ENCODE measurements at regions not wholly inside any gene's neighbourhood (a gene's known extent, or its start where the extent isn't known, plus 50 kb on each side); places are given as distances from the start of the nearest gene placed in this dataset.

DNA sequence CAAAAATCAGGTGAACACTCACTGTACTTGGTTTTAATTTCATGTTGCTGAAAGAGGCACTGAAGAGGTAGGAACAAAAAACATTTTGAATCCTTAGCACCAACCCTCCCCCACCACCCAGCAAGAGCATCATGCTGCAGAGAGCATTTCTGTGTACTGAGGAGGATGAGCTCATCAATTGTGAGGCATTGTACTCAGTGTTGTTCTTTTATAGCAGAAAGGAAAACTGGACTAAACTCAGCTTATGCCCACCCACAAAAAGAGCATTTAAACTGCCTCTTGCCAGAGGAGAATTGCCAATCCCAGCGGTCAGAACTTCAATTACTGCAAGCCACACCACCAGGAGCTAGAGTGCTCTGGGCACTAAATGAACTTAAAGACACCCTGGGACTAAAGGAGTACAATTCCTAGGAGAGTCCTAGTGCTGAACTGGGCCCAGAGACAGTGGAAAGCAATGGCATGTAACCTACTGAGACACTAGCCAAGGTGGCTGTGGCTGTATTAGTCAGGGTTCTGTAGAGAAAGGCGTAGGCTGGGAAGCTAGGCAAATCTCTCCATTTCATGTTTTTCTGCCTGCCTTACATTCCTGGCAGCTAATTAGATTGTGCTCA is 280.7 kb upstream of the KLHL4 start:
- intact Hi-C loops (cut with micrococcal nuclease) = no loop called here
- POLR2A ChIA-PET = no interaction called here
- Mint-ChIP-seq H3K36me3 (no peaks in the 10 kb centered on the region), H3K27ac (no peak overlapping the region), H3K27me3 (no peaks in the 10 kb centered on the region), H3K9me3 (no peaks in the 10 kb centered on the region), H3K4me3 (no peak overlapping the region), H3K4me1 (ENCODE audit: low read depth) (no peaks in the 10 kb centered on the region)
- DNase-seq = no peak
- CTCF ChIA-PET = no interaction called here

DNA sequence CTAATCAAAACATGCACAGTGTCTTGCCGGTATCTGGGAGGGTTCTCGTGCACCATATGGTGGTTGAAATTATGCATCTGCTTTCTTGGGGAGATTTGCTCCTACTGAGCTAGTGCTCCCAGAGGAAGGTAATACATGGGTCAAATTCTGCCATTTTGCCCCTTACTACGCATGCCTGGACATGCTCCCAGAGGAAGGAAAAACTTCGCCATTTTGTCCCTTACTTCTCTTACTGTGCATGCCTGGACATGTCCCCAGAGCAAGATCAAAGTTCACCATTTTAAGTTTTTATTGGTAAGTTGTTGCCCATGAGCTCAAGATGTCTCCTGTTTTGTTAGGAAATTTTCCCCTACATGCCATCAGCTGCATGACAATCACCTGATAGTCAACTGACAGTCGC is 252.1 kb upstream of the KLHL4 start:
- POLR2A ChIA-PET = no interaction called here
- H3K27ac Mint-ChIP-seq = no peak overlapping the region
- intact Hi-C loops (cut with micrococcal nuclease) = no loop called here
- CTCF ChIA-PET = no interaction called here
- H3K9me3 Mint-ChIP-seq = no peaks in the 10 kb centered on the region
- H3K4me1 Mint-ChIP-seq (ENCODE audit: low read depth) = no peaks in the 10 kb centered on the region
- H3K27me3 Mint-ChIP-seq = no peaks in the 10 kb centered on the region
- DNase-seq = no peak
- H3K4me3 Mint-ChIP-seq = no peak overlapping the region
- no peaks in the 10 kb centered on the region for H3K36me3 Mint-ChIP-seq

DNA sequence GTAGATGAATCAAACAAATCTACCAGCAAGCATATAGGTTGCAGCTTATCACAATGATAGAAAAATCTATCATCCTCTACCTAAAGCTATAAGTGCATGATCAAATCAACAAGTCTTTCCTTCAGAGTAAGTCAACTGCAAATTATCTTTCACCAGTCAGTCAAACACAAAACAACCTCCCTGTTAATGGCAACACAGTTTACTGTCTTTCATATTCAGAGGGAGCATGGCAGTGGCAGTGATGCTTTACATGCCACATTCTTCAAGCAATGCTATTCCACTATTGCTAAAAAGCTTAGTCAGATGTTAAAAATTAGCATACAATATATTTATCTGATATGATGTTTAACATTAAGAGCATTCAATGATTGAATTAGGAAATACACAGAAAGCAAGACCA is 245.1 kb upstream of the KLHL4 start:
- Mint-ChIP-seq H3K4me1 (ENCODE audit: low read depth) (no peaks in the 10 kb centered on the region), H3K36me3 (no peaks in the 10 kb centered on the region), H3K4me3 (no peak overlapping the region), H3K9me3 (no peaks in the 10 kb centered on the region), H3K27me3 (no peaks in the 10 kb centered on the region), H3K27ac (no peak overlapping the region)
- intact Hi-C loops (cut with micrococcal nuclease) = no loop called here
- no peak for DNase-seq
- CTCF ChIA-PET = no interaction called here
- POLR2A ChIA-PET = no interaction called here

DNA sequence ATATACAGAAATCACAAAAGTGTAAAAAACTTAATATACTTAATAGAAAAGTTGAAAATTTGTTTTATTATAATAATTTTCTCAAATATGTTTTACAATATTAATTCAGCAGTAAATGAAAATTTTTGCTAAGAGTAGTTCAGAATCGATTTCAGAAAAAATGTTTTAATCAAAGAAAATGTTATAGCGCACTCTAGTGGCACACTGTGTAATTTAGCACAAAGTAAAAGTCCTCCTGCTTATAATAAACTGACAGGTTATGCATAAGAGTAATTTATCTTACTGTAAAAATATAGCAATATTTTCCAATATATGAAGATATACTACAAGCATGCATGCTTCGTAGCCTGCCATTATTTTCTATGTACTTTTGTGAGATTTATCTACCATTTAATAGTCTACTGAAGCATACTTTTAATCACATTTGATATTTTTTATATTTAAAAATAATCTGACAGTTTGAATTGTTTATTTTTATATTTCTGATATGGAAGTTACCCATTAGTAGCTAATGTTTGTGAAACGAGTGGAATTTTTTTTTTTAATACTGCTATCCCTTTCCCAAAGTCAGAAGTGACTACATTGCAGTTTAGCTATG is 217.9 kb upstream of the KLHL4 start:
- intact Hi-C loops (cut with micrococcal nuclease) = loop anchor here (10.0 kb wide), 1 partner anchor 1165 kb away; no protein-coding TSS in a partner anchor
- CTCF ChIA-PET = no interaction called here

DNA sequence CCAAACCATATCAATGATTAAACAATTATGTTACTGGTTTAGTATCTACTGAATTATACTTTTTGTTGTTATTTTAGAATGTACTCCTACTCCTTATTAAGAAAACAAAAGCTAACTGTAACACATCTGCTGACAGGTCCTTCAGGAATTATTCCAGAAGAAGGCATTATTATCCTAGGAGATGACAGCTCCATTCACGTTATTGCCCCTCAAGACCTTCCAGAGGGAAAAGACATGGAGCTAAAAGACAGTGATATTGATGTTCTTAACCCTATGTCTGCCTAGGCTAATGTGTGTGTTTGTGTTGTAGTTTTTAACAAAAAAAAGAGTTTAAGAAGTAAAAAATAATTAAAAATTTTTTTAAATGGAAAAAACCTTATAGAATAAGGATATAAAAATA is 206.8 kb upstream of the KLHL4 start:
- ChIA-PET CTCF (no interaction called here), POLR2A (no interaction called here)
- Mint-ChIP-seq H3K4me3 (no peak overlapping the region), H3K27me3 (no peaks in the 10 kb centered on the region), H3K27ac (no peak overlapping the region), H3K4me1 (ENCODE audit: low read depth) (no peaks in the 10 kb centered on the region), H3K36me3 (no peaks in the 10 kb centered on the region), H3K9me3 (no peaks in the 10 kb centered on the region)
- intact Hi-C loops (cut with micrococcal nuclease) = no loop called here
- DNase-seq = no peak

More for the DNA sequence above, 217.9 kb upstream of the KLHL4 start:
- POLR2A ChIA-PET = no interaction called here
- Mint-ChIP-seq H3K27me3 (no peaks in the 10 kb centered on the region), H3K4me3 (no peak overlapping the region), H3K36me3 (no peaks in the 10 kb centered on the region), H3K27ac (no peak overlapping the region), H3K4me1 (ENCODE audit: low read depth) (no peaks in the 10 kb centered on the region), H3K9me3 (no peaks in the 10 kb centered on the region)
- no peak for DNase-seq

DNA sequence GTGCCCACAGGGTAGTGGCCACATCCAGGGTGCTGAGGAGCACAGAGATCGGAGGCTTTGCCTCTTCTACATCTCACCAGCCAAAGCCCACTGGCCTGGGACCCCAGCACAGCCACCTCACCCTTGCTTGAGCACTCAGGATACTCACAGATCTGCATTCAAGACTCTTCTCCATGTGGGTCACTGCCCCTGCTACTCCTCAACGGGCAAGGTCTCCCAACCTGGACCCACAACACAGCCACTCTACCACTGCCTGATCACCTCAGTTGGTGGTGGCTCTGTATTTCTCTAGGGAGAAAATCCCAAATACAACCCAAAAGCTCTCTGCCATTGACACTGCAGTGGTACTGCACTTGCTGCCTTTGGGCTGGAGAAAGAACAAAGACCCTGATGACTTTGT is 190.3 kb upstream of the KLHL4 start:
- no peaks in the 10 kb centered on the region for H3K27me3 Mint-ChIP-seq
- H3K9me3 Mint-ChIP-seq = peaks cover 5% of the 10 kb centered on the region
- no peak overlapping the region for H3K27ac Mint-ChIP-seq
- H3K36me3 Mint-ChIP-seq = no peaks in the 10 kb centered on the region
- ChIA-PET POLR2A (no interaction called here), CTCF (no interaction called here)
- DNase-seq = no peak
- H3K4me3 Mint-ChIP-seq = no peak overlapping the region
- intact Hi-C loops (cut with micrococcal nuclease) = no loop called here
- no peaks in the 10 kb centered on the region for H3K4me1 Mint-ChIP-seq (ENCODE audit: low read depth)

DNA sequence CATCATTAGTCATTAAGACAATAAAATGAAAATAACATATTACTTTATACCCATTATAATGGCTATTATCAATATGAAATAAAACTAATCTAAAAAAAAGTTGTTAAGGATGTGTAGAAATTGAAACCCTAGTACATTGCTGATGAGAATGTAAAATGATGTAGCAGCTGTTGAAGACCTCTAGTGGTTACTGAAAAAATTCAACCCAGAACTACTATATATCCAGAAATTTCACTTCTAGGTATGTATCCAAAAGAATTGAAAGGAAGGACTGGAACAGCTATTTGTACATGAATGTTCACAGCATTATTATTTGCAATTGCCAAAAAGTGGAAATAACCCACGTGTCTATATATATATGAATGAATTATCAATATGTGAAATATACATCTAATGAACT is 180.3 kb upstream of the KLHL4 start:
- no peak for DNase-seq

DNA sequence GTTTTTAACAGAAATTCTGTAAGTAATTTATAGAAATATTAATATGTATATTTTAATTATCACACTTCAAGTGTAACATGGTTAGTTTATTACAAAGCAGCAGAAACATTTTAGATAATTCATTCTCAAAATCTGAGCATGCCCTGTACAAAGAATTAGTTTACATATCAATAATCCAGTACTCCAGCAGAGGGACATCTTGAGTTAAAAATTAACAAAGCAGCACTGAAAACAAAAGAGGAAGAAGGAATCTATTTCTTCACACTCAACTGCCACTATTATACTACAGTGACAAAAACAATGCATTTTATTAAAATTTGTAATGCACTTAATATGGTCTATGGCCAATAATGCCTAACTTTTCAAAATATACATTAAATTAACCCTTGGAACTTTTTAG is 179.1 kb upstream of the KLHL4 start:
- intact Hi-C loops (cut with micrococcal nuclease) = no loop called here
- POLR2A ChIA-PET = no interaction called here
- CTCF ChIA-PET = no interaction called here
- Mint-ChIP-seq H3K27me3 (no peaks in the 10 kb centered on the region), H3K4me3 (no peak overlapping the region), H3K4me1 (ENCODE audit: low read depth) (no peaks in the 10 kb centered on the region), H3K27ac (no peak overlapping the region), H3K9me3 (peaks cover 3% of the 10 kb centered on the region), H3K36me3 (no peaks in the 10 kb centered on the region)
- no peak for DNase-seq

More for the DNA sequence above, 180.3 kb upstream of the KLHL4 start:
- Mint-ChIP-seq H3K9me3 (peaks cover 3% of the 10 kb centered on the region), H3K27me3 (no peaks in the 10 kb centered on the region), H3K4me3 (no peak overlapping the region), H3K4me1 (ENCODE audit: low read depth) (no peaks in the 10 kb centered on the region), H3K27ac (no peak overlapping the region), H3K36me3 (no peaks in the 10 kb centered on the region)
- intact Hi-C loops (cut with micrococcal nuclease) = no loop called here
- POLR2A ChIA-PET = no interaction called here
- CTCF ChIA-PET = no interaction called here

DNA sequence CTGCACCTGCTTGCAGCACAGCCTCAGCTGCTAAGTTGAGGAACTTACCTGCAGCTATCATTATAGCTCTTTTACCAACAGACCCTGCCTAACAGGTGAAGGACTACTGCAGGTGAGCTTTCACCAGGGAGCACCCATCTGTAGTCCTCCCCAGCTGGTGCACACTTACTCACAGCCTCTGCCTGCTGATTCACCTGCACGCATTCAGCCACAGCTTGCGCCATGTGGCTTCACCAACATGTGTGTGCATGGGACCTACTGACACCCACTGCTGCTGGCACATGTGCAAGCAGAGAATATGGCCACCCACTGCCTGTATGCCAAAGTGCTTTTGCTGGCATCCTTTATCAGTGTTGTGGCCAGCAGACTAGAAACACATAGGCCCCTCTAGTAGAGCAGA is 146.7 kb upstream of the KLHL4 start:
- Mint-ChIP-seq H3K36me3 (no peaks in the 10 kb centered on the region), H3K27me3 (no peaks in the 10 kb centered on the region), H3K27ac (no peak overlapping the region), H3K9me3 (no peaks in the 10 kb centered on the region), H3K4me1 (ENCODE audit: low read depth) (no peaks in the 10 kb centered on the region), H3K4me3 (no peak overlapping the region)
- ChIA-PET CTCF (no interaction called here), POLR2A (no interaction called here)
- no peak for DNase-seq
- intact Hi-C loops (cut with micrococcal nuclease) = no loop called here

DNA sequence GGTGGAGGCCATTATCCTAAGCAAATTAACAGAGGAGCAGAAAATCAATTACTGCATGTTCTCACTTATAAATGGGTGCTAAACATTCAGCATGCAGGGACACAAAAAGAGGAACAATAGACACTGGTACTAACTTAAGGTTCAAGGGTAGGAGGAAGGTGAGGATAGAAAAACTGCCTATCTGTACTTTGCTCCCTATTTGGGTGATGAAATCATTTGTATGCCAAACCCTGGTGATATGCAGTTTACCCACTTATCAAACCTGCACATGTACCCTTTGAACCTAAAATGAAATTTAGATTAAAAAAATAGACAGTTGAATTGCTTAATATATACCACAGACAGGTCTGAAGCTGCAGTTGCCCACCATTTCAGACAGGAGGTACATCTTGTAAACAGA is 143.3 kb upstream of the KLHL4 start:
- ChIA-PET CTCF (no interaction called here), POLR2A (no interaction called here)
- no peak overlapping the region for H3K27ac Mint-ChIP-seq
- DNase-seq = no peak
- no peaks in the 10 kb centered on the region for H3K9me3 Mint-ChIP-seq
- no peaks in the 10 kb centered on the region for H3K4me1 Mint-ChIP-seq (ENCODE audit: low read depth)
- H3K36me3 Mint-ChIP-seq = no peaks in the 10 kb centered on the region
- no peaks in the 10 kb centered on the region for H3K27me3 Mint-ChIP-seq
- intact Hi-C loops (cut with micrococcal nuclease) = no loop called here
- no peak overlapping the region for H3K4me3 Mint-ChIP-seq

DNA sequence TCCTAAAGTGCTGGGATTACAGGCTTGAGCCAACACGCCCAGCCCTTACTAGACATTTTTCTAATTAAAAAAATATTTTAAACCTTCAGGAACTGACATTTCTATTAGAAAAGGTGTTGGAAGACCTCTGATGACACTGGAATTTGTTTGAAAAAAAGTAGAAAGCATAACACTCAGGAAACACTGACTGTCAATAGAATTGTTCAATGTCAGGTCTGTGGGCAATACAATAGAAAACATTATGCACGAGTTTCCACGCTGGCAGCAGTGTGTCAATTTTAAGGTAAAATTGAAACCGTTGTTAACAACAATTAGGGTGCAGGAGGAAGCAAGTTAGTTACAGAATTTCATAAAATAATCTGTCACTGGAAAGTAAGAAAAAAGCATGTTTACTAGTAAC is 140.7 kb upstream of the KLHL4 start:
- ChIA-PET POLR2A (no interaction called here), CTCF (no interaction called here)
- H3K4me1 Mint-ChIP-seq (ENCODE audit: low read depth) = no peaks in the 10 kb centered on the region
- no peak overlapping the region for H3K27ac Mint-ChIP-seq
- no peaks in the 10 kb centered on the region for H3K9me3 Mint-ChIP-seq
- H3K36me3 Mint-ChIP-seq = no peaks in the 10 kb centered on the region
- no peaks in the 10 kb centered on the region for H3K27me3 Mint-ChIP-seq
- intact Hi-C loops (cut with micrococcal nuclease) = no loop called here
- H3K4me3 Mint-ChIP-seq = no peak overlapping the region
- DNase-seq = no peak

DNA sequence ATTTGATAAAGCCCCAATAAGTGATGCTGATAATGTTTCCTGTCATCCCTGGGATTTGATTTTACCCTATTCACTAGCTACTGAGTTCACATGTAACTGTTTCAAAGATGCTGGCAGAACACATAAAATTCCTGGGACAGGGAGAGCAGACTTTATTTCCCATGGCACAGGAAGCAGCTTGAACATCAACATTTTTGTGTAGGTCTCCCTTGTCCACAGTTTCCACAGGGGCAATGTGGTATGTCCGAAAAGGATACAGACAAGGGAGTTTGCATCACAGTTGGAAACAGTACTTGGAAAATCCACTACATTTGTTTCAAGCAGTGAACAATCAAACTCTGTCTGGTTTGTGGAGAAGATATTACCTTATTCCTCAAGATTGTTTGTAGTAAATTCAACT is 129.2 kb upstream of the KLHL4 start:
- no peak for DNase-seq
- CTCF ChIA-PET = no interaction called here
- Mint-ChIP-seq H3K9me3 (peaks cover 2% of the 10 kb centered on the region), H3K36me3 (no peaks in the 10 kb centered on the region), H3K4me1 (ENCODE audit: low read depth) (no peaks in the 10 kb centered on the region), H3K4me3 (no peak overlapping the region), H3K27ac (no peak overlapping the region), H3K27me3 (no peaks in the 10 kb centered on the region)
- POLR2A ChIA-PET = no interaction called here
- intact Hi-C loops (cut with micrococcal nuclease) = no loop called here

DNA sequence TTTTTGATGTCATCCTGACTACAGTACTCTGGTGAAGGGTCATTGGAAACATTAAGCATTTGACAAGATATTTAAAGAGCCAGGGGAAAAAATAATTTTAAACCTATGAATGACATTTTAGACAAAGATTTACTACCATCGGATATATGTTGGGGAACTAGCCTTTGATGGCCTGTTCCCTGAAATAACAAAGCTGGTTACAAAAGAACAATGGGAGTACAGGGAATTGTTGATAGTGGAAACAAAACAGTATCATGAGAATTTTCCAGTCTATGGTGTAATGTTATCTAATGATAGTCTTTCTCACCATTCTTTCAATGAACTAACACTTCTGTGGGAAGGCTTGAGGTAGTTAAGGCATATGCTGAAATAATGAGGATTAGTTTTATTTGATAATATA is 125.9 kb upstream of the KLHL4 start:
- POLR2A ChIA-PET = no interaction called here
- H3K36me3 Mint-ChIP-seq = no peaks in the 10 kb centered on the region
- H3K4me1 Mint-ChIP-seq (ENCODE audit: low read depth) = no peaks in the 10 kb centered on the region
- no peaks in the 10 kb centered on the region for H3K27me3 Mint-ChIP-seq
- no peak for DNase-seq
- no peak overlapping the region for H3K4me3 Mint-ChIP-seq
- intact Hi-C loops (cut with micrococcal nuclease) = no loop called here
- no peak overlapping the region for H3K27ac Mint-ChIP-seq
- CTCF ChIA-PET = no interaction called here
- peaks cover 3% of the 10 kb centered on the region for H3K9me3 Mint-ChIP-seq

Data from activated CD4-positive, alpha-beta memory T cell treated with anti-CD3 and anti-CD28 coated beads for 36 hours (primary cell).